T-helper 2 cell (primary cell): ENCODE measurements at regions not wholly inside any gene's neighbourhood (a gene's known extent, or its start where the extent isn't known, plus 50 kb on each side); places are given as distances from the start of the nearest gene placed in this dataset.
"Not testable (repeated sequence)": the region's sequence is repeated elsewhere in the genome, so short reads cannot be mapped to it uniquely, and the experiment has no call there.

Source experiments
- DNase-seq, 5 experiments: peaks; one replicate each; pipeline versions ENCODE4 v3.0.0 to v3.0.0-alpha.2; 2012 to 2022

- DNase-seq, result no peak
These were observed 523.6 kb downstream of the GRIN2A start for GRCh38 chr16:9658586-9658985.

GRCh38 chr16:9660898-9661297 is 521.3 kb downstream of the GRIN2A start:
- DNase-seq, result no peak

- DNase-seq, result no peak
These were observed 520.8 kb downstream of the GRIN2A start for GRCh38 chr16:9661336-9662017.

GRCh38 chr16:9663588-9663987 is 518.6 kb downstream of the GRIN2A start:
- DNase-seq, result no peak

- no peak for DNase-seq
These were observed 516.4 kb downstream of the GRIN2A start for GRCh38 chr16:9665851-9666271.

GRCh38 chr16:9666834-9667480 is 515.3 kb downstream of the GRIN2A start:
- DNase-seq, result no peak

GRCh38 chr16:9670033-9670432 is 512.2 kb downstream of the GRIN2A start:
- no peak for DNase-seq

GRCh38 chr16:9670616-9671015 is 511.6 kb downstream of the GRIN2A start:
- not testable (repeated sequence) for DNase-seq

- not testable (repeated sequence) for DNase-seq
These were observed 505.5 kb downstream of the GRIN2A start for GRCh38 chr16:9676560-9677300.

- no peak for DNase-seq
These were observed 505.0 kb downstream of the GRIN2A start for GRCh38 chr16:9677301-9677653.

GRCh38 chr16:9679213-9679767 is 502.9 kb downstream of the GRIN2A start:
- DNase-seq, result no peak

GRCh38 chr16:9680019-9680655 is 502.1 kb downstream of the GRIN2A start:
- DNase-seq, result no peak

- no peak for DNase-seq
These were observed 501.3 kb downstream of the GRIN2A start for GRCh38 chr16:9680968-9681367.

GRCh38 chr16:9681508-9681907 is 500.7 kb downstream of the GRIN2A start:
- no peak for DNase-seq

- DNase-seq, result no peak
These were observed 499.9 kb downstream of the GRIN2A start for GRCh38 chr16:9682320-9682719.

- DNase-seq, result no peak
These were observed 498.6 kb downstream of the GRIN2A start for GRCh38 chr16:9683677-9684076.

- DNase-seq, result no peak
These were observed 494.4 kb downstream of the GRIN2A start for GRCh38 chr16:9687737-9688319.

- no peak for DNase-seq
These were observed 492.6 kb downstream of the GRIN2A start for GRCh38 chr16:9689597-9689996.

GRCh38 chr16:9695152-9695551 is 487.1 kb downstream of the GRIN2A start:
- no peak for DNase-seq
